Osteocyte (in vitro differentiated cells): ENCODE measurements at regions not wholly inside any gene's neighbourhood (a gene's known extent, or its start where the extent isn't known, plus 50 kb on each side); places are given as distances from the start of the nearest gene placed in this dataset.
A peak's percentile ranks its signal among the peaks of the same experiment; 100 is the strongest.

Experiments used
- DNase-seq: peaks from one replicate; pipeline ENCODE4 v3.0.0; 2021; ENCODE audit warnings: mixed read lengths; ENCODE audit not compliant: unreplicated experiment; ENCODE audit errors: extremely low spot score
- H3K27ac Mint-ChIP-seq: one replicate; pipeline ENCODE4 v1.8.0; 2021; ENCODE audit warnings: mild to moderate bottlenecking, mixed read lengths; ENCODE audit not compliant: unreplicated experiment
- H3K27me3 Mint-ChIP-seq: one replicate; pipeline ENCODE4 v1.8.0; 2021; ENCODE audit warnings: mixed read lengths; ENCODE audit not compliant: unreplicated experiment
- H3K36me3 Mint-ChIP-seq: one replicate; pipeline ENCODE4 v1.8.0; 2021; ENCODE audit warnings: mixed read lengths; ENCODE audit not compliant: unreplicated experiment
- H3K4me1 Mint-ChIP-seq: one replicate; pipeline ENCODE4 v1.8.0; 2021; ENCODE audit warnings: mixed read lengths; ENCODE audit not compliant: unreplicated experiment
- H3K4me3 Mint-ChIP-seq: one replicate; pipeline ENCODE4 v1.8.0; 2021; ENCODE audit warnings: mild to moderate bottlenecking, moderate library complexity, mixed read lengths; ENCODE audit not compliant: unreplicated experiment
- H3K9me3 Mint-ChIP-seq: one replicate; pipeline ENCODE4 v1.8.0; 2021; ENCODE audit warnings: mixed read lengths; ENCODE audit not compliant: unreplicated experiment
- CTCF ChIP-seq: fragments of 200-600 bp; sonication (generic); IDR thresholded peaks from 2 replicates; pipeline ENCODE4 v1.5.0; 2021; ENCODE audit warnings: antibody characterized with exemption, mild to moderate bottlenecking, moderate library complexity

GRCh38 chr11:134686460-134687061 is 274.5 kb upstream of the B3GAT1 start:
- Mint-ChIP-seq H3K9me3 (no peaks in the 10 kb centered on the region), H3K36me3 (no peaks in the 10 kb centered on the region), H3K4me3 (no peak overlapping the region), H3K4me1 (no peaks in the 10 kb centered on the region), H3K27me3 (peaks cover 8% of the 10 kb centered on the region), H3K27ac (no peak overlapping the region)
- DNase-seq, result no peak
- TF ChIP-seq CTCF, result no peak

GRCh38 chr11:134685793-134686380 is 273.8 kb upstream of the B3GAT1 start:
- DNase-seq, result no peak
- Mint-ChIP-seq H3K4me3 (no peak overlapping the region), H3K27ac (no peak overlapping the region), H3K36me3 (no peaks in the 10 kb centered on the region), H3K27me3 (peaks cover 8% of the 10 kb centered on the region), H3K4me1 (no peaks in the 10 kb centered on the region), H3K9me3 (no peaks in the 10 kb centered on the region)
- TF ChIP-seq CTCF, result no peak

GRCh38 chr11:134684576-134684975 is 272.5 kb upstream of the B3GAT1 start:
- Mint-ChIP-seq H3K27ac (no peak overlapping the region), H3K4me3 (no peak overlapping the region), H3K4me1 (no peaks in the 10 kb centered on the region), H3K27me3 (peaks cover 8% of the 10 kb centered on the region), H3K9me3 (no peaks in the 10 kb centered on the region), H3K36me3 (no peaks in the 10 kb centered on the region)
- DNase-seq, result peak; percentile 76
- no peak for TF ChIP-seq CTCF

- H3K27me3 Mint-ChIP-seq, result peaks cover 8% of the 10 kb centered on the region
- no peaks in the 10 kb centered on the region for H3K9me3 Mint-ChIP-seq
- DNase-seq, result no peak
- H3K4me1 Mint-ChIP-seq, result no peaks in the 10 kb centered on the region
- H3K4me3 Mint-ChIP-seq, result no peak overlapping the region
- H3K36me3 Mint-ChIP-seq, result no peaks in the 10 kb centered on the region
- no peak overlapping the region for H3K27ac Mint-ChIP-seq
- no peak for TF ChIP-seq CTCF
These were observed 271.8 kb upstream of the B3GAT1 start for GRCh38 chr11:134683860-134684259.

- Mint-ChIP-seq H3K36me3 (no peaks in the 10 kb centered on the region), H3K27me3 (peaks cover 5% of the 10 kb centered on the region), H3K9me3 (no peaks in the 10 kb centered on the region), H3K27ac (no peak overlapping the region), H3K4me3 (no peak overlapping the region), H3K4me1 (no peaks in the 10 kb centered on the region)
- no peak for TF ChIP-seq CTCF
- no peak for DNase-seq
These were observed 270.5 kb upstream of the B3GAT1 start for GRCh38 chr11:134682577-134682976.
